Prostate gland (tissue), 2 donors: ENCODE measurements at regions not wholly inside any gene's neighbourhood (a gene's known extent, or its start where the extent isn't known, plus 50 kb on each side); places are given as distances from the start of the nearest gene placed in this dataset.

ENCODE experiments used
- DNase-seq: peaks from one replicate; pipeline ENCODE4 v3.0.0-alpha.2; 2019; ENCODE audit warnings: low spot score
- H3K27ac ChIP-seq, 2 donors: fragments of 200-600 bp; sonication (generic); 2 replicates each; pipeline ENCODE4 v1.5.1; 2017 to 2019
- H3K27me3 ChIP-seq: fragments of 200-600 bp; sonication (generic); replicated peaks from 2 replicates; pipeline ENCODE4 v1.5.1; 2019; ENCODE audit not compliant: insufficient read depth
- H3K36me3 ChIP-seq, 2 donors: fragments of 200-600 bp; sonication (generic); 1 replicate in 1 of 2; 2 replicates in 1 of 2; pipeline versions ENCODE4 v1.5.1 to v1.8.1; 2017 to 2019
- H3K4me1 ChIP-seq: fragments of 200-600 bp; sonication (generic); replicated peaks from 2 replicates; pipeline ENCODE4 v1.5.1; 2019
- H3K4me3 ChIP-seq, 2 donors: fragments of 200-600 bp; sonication (generic); 2 replicates each; pipeline ENCODE4 v1.5.1; 2017 to 2019
- H3K9me3 ChIP-seq: fragments of 200-600 bp; sonication (generic); 2 replicates; pipeline ENCODE4 v1.5.1; 2017
- CTCF ChIP-seq, 4 experiments: fragments of 200-600 bp in 2 of 4; fragments of 450-650 bp in 2 of 4; sonication (generic) in 2 of 4; IDR thresholded peaks; 1 replicate in 3 of 4; 2 replicates in 1 of 4; pipeline ENCODE4 v1.5.1; 2016 to 2019; ENCODE audit warnings: antibody characterized with exemption in 4 of 4, mild to moderate bottlenecking in 2 of 4, moderate library complexity in 2 of 4
- POLR2A ChIP-seq: fragments of 450-650 bp; IDR thresholded peaks from one replicate; pipeline ENCODE4 v1.6.1; 2016; ENCODE audit warnings: antibody characterized with exemption, mild to moderate bottlenecking
- POLR2AphosphoS5 ChIP-seq: sonication (generic); formaldehyde crosslinking; IDR thresholded peaks from one replicate; pipeline ENCODE4 v1.6.1; 2017; ENCODE audit warnings: antibody characterized with exemption
- WGBS: methylation state at CpG from one replicate; pipeline ENCODE4 v1.1.5; 2018; 5-methylcytosine and 5-hydroxymethylcytosine counted together
- intact Hi-C: fragments of 100-400 bp; cut with DNase I; formaldehyde crosslinking; loops from one replicate; pipeline ENCODE4 v1.14.2; 2022

- no peak overlapping the region for H3K4me3 ChIP-seq
- no peak for DNase-seq
- 56% methylated on average over 3 of the region's 3 CpGs for WGBS
- TF ChIP-seq CTCF (IDR thresholded peaks at IDR 0.05) (no peak), POLR2A (no peak), POLR2AphosphoS5 (peak; percentile 31)
- no peak overlapping the region for H3K27ac ChIP-seq
- intact Hi-C loops = loop anchor here (5.0 kb wide), 2 partner anchors 489 to 934 kb away; no protein-coding TSS in a partner anchor
- H3K9me3 ChIP-seq = no peaks in the 10 kb centered on the region
- no peaks in the 10 kb centered on the region for H3K27me3 ChIP-seq
- no peaks in the 10 kb centered on the region for H3K36me3 ChIP-seq
- no peaks in the 10 kb centered on the region for H3K4me1 ChIP-seq
Measured at GRCh38 chr5:164501344-164501743, 995.9 kb downstream of the MAT2B start.

GRCh38 chr5:164504141-164504772, 998.8 kb downstream of the MAT2B start:
- DNase-seq = peak; percentile 46
- H3K27me3 ChIP-seq = no peaks in the 10 kb centered on the region
- H3K27ac ChIP-seq = no peak overlapping the region
- TF ChIP-seq POLR2AphosphoS5 (no peak), POLR2A (no peak), CTCF (IDR thresholded peaks at IDR 0.05) (peak; percentile 51 to 82 (median 73))
- H3K4me3 ChIP-seq = no peak overlapping the region
- WGBS = 20% methylated on average over 7 of the region's 7 CpGs
- H3K36me3 ChIP-seq = no peaks in the 10 kb centered on the region
- no peaks in the 10 kb centered on the region for H3K9me3 ChIP-seq
- intact Hi-C loops = loop anchor here (5.0 kb wide), 2 partner anchors 492 to 937 kb away; no protein-coding TSS in a partner anchor
- H3K4me1 ChIP-seq = no peaks in the 10 kb centered on the region

- H3K9me3 ChIP-seq = no peaks in the 10 kb centered on the region
- no peaks in the 10 kb centered on the region for H3K36me3 ChIP-seq
- 67% methylated on average over 4 of the region's 4 CpGs for WGBS
- TF ChIP-seq POLR2AphosphoS5 (no peak), POLR2A (no peak), CTCF (IDR thresholded peaks at IDR 0.05) (no peak)
- DNase-seq = no peak
- H3K4me1 ChIP-seq = no peaks in the 10 kb centered on the region
- H3K4me3 ChIP-seq = no peak overlapping the region
- intact Hi-C loops = no loop called here
- no peak overlapping the region for H3K27ac ChIP-seq
- no peaks in the 10 kb centered on the region for H3K27me3 ChIP-seq
Measured at GRCh38 chr5:164505791-164506190, 1000.4 kb downstream of the MAT2B start.

- intact Hi-C loops = no loop called here
- Histone ChIP-seq H3K4me3 (no peak overlapping the region), H3K9me3 (no peaks in the 10 kb centered on the region), H3K27ac (no peak overlapping the region), H3K27me3 (no peaks in the 10 kb centered on the region), H3K4me1 (no peaks in the 10 kb centered on the region), H3K36me3 (no peaks in the 10 kb centered on the region)
- 4% methylated on average over 1 of the region's 1 CpG for WGBS
- no peak for DNase-seq
- peak; percentile 24 for TF ChIP-seq POLR2AphosphoS5
- TF ChIP-seq CTCF (IDR thresholded peaks at IDR 0.05) = no peak
Measured at GRCh38 chr5:164518067-164518740, 1012.8 kb downstream of the MAT2B start.

- no peaks in the 10 kb centered on the region for H3K9me3 ChIP-seq
- no peak for DNase-seq
- no peaks in the 10 kb centered on the region for H3K27me3 ChIP-seq
- no peak overlapping the region for H3K27ac ChIP-seq
- intact Hi-C loops = no loop called here
- no peaks in the 10 kb centered on the region for H3K4me1 ChIP-seq
- H3K36me3 ChIP-seq = no peaks in the 10 kb centered on the region
- no peak overlapping the region for H3K4me3 ChIP-seq
- TF ChIP-seq CTCF (IDR thresholded peaks at IDR 0.05) (no peak), POLR2AphosphoS5 (no peak), POLR2A (no peak)
- 80% methylated on average over 4 of the region's 4 CpGs for WGBS
Measured at GRCh38 chr5:164518741-164519080, 1013.3 kb downstream of the MAT2B start.
